Stimulated activated CD4-positive, alpha-beta T cell treated with anti-CD3 and anti-CD28 coated beads, Interleukin-12 subunit alpha, Interleukin-12 subunit beta, amount 100 ng/mL, for 48 hours (primary cell): ENCODE measurements at regions not wholly inside any gene's neighbourhood (a gene's known extent, or its start where the extent isn't known, plus 50 kb on each side); places are given as distances from the start of the nearest gene placed in this dataset.

Source experiments
- DNase-seq, 3 donors: peaks; one replicate each; pipeline ENCODE4 v3.0.0-alpha.2; 2020; ENCODE audit warnings: low read depth in 2 of 3, low spot score in 1 of 3

GRCh38 chr2:181185948-181186347, 205.5 kb downstream of the UBE2E3 start:
- DNase-seq, result no peak

- no peak for DNase-seq
Measured at GRCh38 chr2:181188605-181189004, 208.2 kb downstream of the UBE2E3 start.

- DNase-seq, result no peak
Measured at GRCh38 chr2:181189951-181190350, 209.5 kb downstream of the UBE2E3 start.

- DNase-seq, result no peak
Measured at GRCh38 chr2:181190711-181191110, 210.3 kb downstream of the UBE2E3 start.

- DNase-seq, result no peak
Measured at GRCh38 chr2:181193550-181193949, 213.1 kb downstream of the UBE2E3 start.

GRCh38 chr2:181196401-181196800, 216.0 kb downstream of the UBE2E3 start:
- DNase-seq, result peak in 1 of 3 donors; percentile 12

- no peak for DNase-seq
Measured at GRCh38 chr2:181197140-181197760, 216.8 kb downstream of the UBE2E3 start.

GRCh38 chr2:181198183-181198864, 217.9 kb downstream of the UBE2E3 start:
- no peak for DNase-seq

- DNase-seq, result no peak
Measured at GRCh38 chr2:181203412-181203811, 223.0 kb downstream of the UBE2E3 start.

- DNase-seq, result no peak
Measured at GRCh38 chr2:181203916-181204315, 223.5 kb downstream of the UBE2E3 start.

- DNase-seq, result no peak
Measured at GRCh38 chr2:181218401-181218821, 238.0 kb downstream of the UBE2E3 start.

GRCh38 chr2:181223234-181223633, 234.0 kb upstream of the ITGA4 start:
- no peak for DNase-seq

- DNase-seq, result no peak
Measured at GRCh38 chr2:181224866-181225265, 232.3 kb upstream of the ITGA4 start.

- DNase-seq, result no peak
Measured at GRCh38 chr2:181228661-181229060, 228.5 kb upstream of the ITGA4 start.

GRCh38 chr2:181231151-181231550, 226.0 kb upstream of the ITGA4 start:
- no peak for DNase-seq

GRCh38 chr2:181231886-181232621, 225.1 kb upstream of the ITGA4 start:
- DNase-seq, result no peak

GRCh38 chr2:181234487-181234891, 222.7 kb upstream of the ITGA4 start:
- no peak for DNase-seq

- no peak for DNase-seq
Measured at GRCh38 chr2:181235011-181235410, 222.2 kb upstream of the ITGA4 start.

GRCh38 chr2:181235683-181236459, 221.3 kb upstream of the ITGA4 start:
- no peak for DNase-seq

- DNase-seq, result no peak
Measured at GRCh38 chr2:181239201-181239799, 217.9 kb upstream of the ITGA4 start.

- DNase-seq, result no peak
Measured at GRCh38 chr2:181240844-181241243, 216.3 kb upstream of the ITGA4 start.
